Peyer's patch (tissue), 4 donors: ENCODE measurements at regions not wholly inside any gene's neighbourhood (a gene's known extent, or its start where the extent isn't known, plus 50 kb on each side); places are given as distances from the start of the nearest gene placed in this dataset.

ENCODE experiments used
- CTCF ChIP-seq, 6 experiments: fragments of 450-650 bp in 4 of 6; fragments of 200-600 bp in 2 of 6; sonication (generic) in 1 of 6; IDR thresholded peaks; one replicate each; pipeline ENCODE4 v1.5.1; 2017 to 2019; ENCODE audit warnings: antibody characterized with exemption in 6 of 6, mild to moderate bottlenecking in 3 of 6, moderate library complexity in 1 of 6
- POLR2A ChIP-seq, 2 donors: fragments of 450-650 bp; IDR thresholded peaks; one replicate each; pipeline ENCODE4 v1.5.1; 2017; ENCODE audit warnings: antibody characterized with exemption in 2 of 2, mild to moderate bottlenecking in 2 of 2, moderate library complexity in 2 of 2

GRCh38 chr15:69749274-69749673, 296.7 kb downstream of the RPLP1 start:
- no peak for TF ChIP-seq CTCF (IDR thresholded peaks at IDR 0.05)
- TF ChIP-seq POLR2A (IDR thresholded peaks at IDR 0.05) = no peak
